Calu3 (cell line): ENCODE measurements at regions not wholly inside any gene's neighbourhood (a gene's known extent, or its start where the extent isn't known, plus 50 kb on each side); places are given as distances from the start of the nearest gene placed in this dataset.

ENCODE experiments used
- BruUV-seq: library from RNA; stranded (reverse); fragments of 400-500 nt; replicated peaks from 2 replicates; lab custom pipeline; 2021; lab: Mats Ljungman, UMichigan
- CTCF ChIA-PET: fragments of 300-600 bp; sonication (Branson Sonifier 250); formaldehyde crosslinking; loops from one replicate; lab custom pipeline; 2022; ENCODE audit warnings: antibody characterized with exemption; lab: Charles Lee
- DNase-seq: peaks from one replicate; pipeline ENCODE4 v3.0.0; 2022
- H3K27ac Mint-ChIP-seq: one replicate; pipeline ENCODE4 v1.8.0; 2022; ENCODE audit warnings: mixed read lengths; ENCODE audit not compliant: unreplicated experiment
- H3K27me3 Mint-ChIP-seq: one replicate; pipeline ENCODE4 v1.8.0; 2022; ENCODE audit warnings: mixed read lengths; ENCODE audit not compliant: unreplicated experiment
- H3K36me3 Mint-ChIP-seq: one replicate; pipeline ENCODE4 v1.8.0; 2022; ENCODE audit warnings: mild to moderate bottlenecking, moderate library complexity, mixed read lengths; ENCODE audit not compliant: insufficient read depth, unreplicated experiment
- H3K4me1 Mint-ChIP-seq: one replicate; pipeline ENCODE4 v1.8.0; 2022; ENCODE audit warnings: mild to moderate bottlenecking, low read depth, mixed read lengths; ENCODE audit not compliant: unreplicated experiment
- H3K4me3 Mint-ChIP-seq: one replicate; pipeline ENCODE4 v1.8.0; 2022; ENCODE audit warnings: mild to moderate bottlenecking, low read depth, moderate library complexity, mixed read lengths; ENCODE audit not compliant: unreplicated experiment
- H3K9me3 Mint-ChIP-seq: one replicate; pipeline ENCODE4 v1.8.0; 2022; ENCODE audit warnings: low read depth, mixed read lengths; ENCODE audit not compliant: unreplicated experiment
- CTCF ChIP-seq: fragments of 200-600 bp; IDR thresholded peaks from one replicate; pipeline ENCODE4 v1.8.0; 2022; ENCODE audit warnings: antibody characterized with exemption; ENCODE audit not compliant: unreplicated experiment
- intact Hi-C: fragments of 100-400 bp; cut with micrococcal nuclease; formaldehyde crosslinking; loops from one replicate; pipeline ENCODE4 v1.10.0; 2022; ENCODE audit not compliant: unreplicated experiment

DNA sequence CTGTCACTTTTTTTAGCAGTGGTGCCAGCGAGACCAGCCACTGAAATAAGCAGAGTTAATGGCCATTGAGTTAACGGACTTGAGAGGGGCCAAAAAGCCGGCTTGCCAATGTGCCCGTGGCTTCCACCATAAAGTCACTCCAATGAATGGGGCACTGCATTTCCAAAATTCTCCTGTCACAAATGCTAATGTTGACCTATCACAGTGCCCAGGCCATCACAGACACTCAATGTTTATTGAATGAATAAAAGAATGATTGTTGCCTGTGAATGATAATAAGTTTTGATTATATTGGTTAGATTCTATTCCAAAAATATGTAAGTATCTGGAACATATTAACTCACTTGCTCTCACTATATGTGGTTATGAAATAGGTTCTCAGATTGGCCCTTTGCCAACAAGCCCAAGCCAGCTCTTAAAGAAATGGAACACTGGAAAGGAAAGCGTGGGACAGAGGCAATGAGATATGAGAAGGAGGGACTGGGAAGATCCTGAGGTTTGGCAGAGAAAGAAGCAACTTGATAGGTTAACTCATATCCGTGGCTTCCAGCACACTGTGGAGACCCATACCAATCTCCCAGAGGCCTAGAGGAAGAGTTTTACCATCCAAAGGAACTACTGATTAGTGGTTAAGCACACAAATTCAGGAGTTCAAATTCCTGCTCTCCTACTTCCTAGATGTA lies 108.7 kb downstream of the BTG1 start:
- Mint-ChIP-seq H3K36me3 (no peaks in the 10 kb centered on the region), H3K27ac (no peak overlapping the region), H3K4me3 (no peak overlapping the region), H3K9me3 (peaks cover 6% of the 10 kb centered on the region), H3K27me3 (no peaks in the 10 kb centered on the region), H3K4me1 (peaks cover 29% of the 10 kb centered on the region)
- intact Hi-C loops, result no loop called here
- TF ChIP-seq CTCF, result no peak
- BruUV-seq, result no TSS peak
- peak; percentile 12 for DNase-seq
- CTCF ChIA-PET, result interaction anchor here (1.2 kb wide), 1 partner anchor 55 kb away, joined by 3 read pairs; no protein-coding TSS in a partner anchor

- intact Hi-C loops, result no loop called here
- Mint-ChIP-seq H3K4me3 (no peak overlapping the region), H3K27me3 (no peaks in the 10 kb centered on the region), H3K36me3 (no peaks in the 10 kb centered on the region), H3K9me3 (peaks cover 6% of the 10 kb centered on the region), H3K4me1 (peaks cover 21% of the 10 kb centered on the region), H3K27ac (no peak overlapping the region)
- DNase-seq, result no peak
- CTCF ChIA-PET, result interaction anchor here (0.8 to 1.2 kb wide), 2 partner anchors 54 to 110 kb away, joined by 3 read pairs; partner anchors contain the start of gene BTG1
- TF ChIP-seq CTCF, result no peak
- no TSS peak for BruUV-seq
These were observed 109.5 kb downstream of the BTG1 start for GRCh38 chr12:92036061-92036620.

DNA sequence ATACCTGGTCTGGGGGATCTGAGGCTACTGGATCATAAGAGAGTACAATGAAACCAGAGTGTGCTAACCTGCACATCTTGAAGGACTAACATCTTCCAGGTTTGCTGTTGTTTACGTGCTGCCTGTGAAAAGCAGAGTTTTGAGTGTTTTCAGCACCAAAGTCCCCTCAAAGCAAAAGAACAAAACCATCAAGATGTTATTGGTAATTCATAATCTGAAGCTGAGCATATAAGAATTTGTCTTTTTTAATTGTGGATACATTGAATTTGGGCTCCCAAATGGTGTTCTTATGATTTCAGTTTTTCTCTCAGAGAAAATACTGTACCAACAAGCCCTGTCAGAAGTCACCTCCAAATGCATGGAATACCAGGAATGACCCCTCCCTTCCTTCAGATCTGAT lies 110.2 kb downstream of the BTG1 start:
- no peak for TF ChIP-seq CTCF
- no TSS peak for BruUV-seq
- CTCF ChIA-PET, result interaction anchor here (0.8 to 1.2 kb wide), 2 partner anchors 53 to 110 kb away, joined by 3 read pairs; partner anchors contain the start of gene BTG1
- Mint-ChIP-seq H3K27me3 (no peaks in the 10 kb centered on the region), H3K27ac (peak overlapping the region; percentile 35), H3K9me3 (peaks cover 6% of the 10 kb centered on the region), H3K4me1 (peaks cover 20% of the 10 kb centered on the region), H3K36me3 (no peaks in the 10 kb centered on the region), H3K4me3 (no peak overlapping the region)
- intact Hi-C loops, result no loop called here
- no peak for DNase-seq

DNA sequence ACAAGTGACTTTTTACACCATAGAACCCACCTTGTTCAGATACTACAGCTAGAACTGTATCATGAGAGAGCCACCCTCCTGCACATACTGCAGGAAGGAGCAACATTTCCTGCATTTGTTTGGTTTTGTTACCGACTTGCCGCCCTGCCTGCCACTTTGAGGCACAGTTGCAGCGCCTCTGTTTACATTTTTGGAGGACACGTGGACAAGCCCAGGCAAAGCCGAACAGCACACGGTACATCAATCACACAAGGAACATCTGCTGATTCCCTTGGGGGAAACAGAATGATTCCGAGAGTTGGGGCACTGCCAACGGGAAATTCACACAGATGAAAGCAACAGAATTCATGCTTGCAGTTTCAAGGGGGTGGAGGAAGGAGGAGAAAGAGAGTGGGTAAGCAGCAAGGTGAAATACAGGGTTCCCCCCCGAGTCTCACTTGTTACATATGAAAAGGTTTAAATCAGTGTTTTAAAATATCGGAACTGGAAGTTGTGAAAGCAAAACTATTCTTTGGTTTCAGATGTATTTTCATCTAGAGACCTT lies 110.7 kb downstream of the BTG1 start:
- DNase-seq, result peak; percentile 15
- no peak for TF ChIP-seq CTCF
- CTCF ChIA-PET, result interaction anchor here (0.8 kb wide), 1 partner anchor 29 kb away, joined by 3 read pairs; no protein-coding TSS in a partner anchor
- Mint-ChIP-seq H3K4me1 (peaks cover 20% of the 10 kb centered on the region), H3K9me3 (peaks cover 6% of the 10 kb centered on the region), H3K4me3 (peak overlapping the region; percentile 62), H3K36me3 (no peaks in the 10 kb centered on the region), H3K27me3 (no peaks in the 10 kb centered on the region), H3K27ac (peak overlapping the region; percentile 35)
- no TSS peak for BruUV-seq
- intact Hi-C loops, result no loop called here
